ENCODE measurements at regions not wholly inside any gene's neighbourhood (a gene's known extent, or its start where the extent isn't known, plus 50 kb on each side); places are given as distances from the start of the nearest gene placed in this dataset.

- Histone ChIP-seq H3K4me1 (no peaks in the 10 kb centered on the region), H3K27ac (no peak overlapping the region), H3K27me3 (no peaks in the 10 kb centered on the region), H3K36me3 (no peaks in the 10 kb centered on the region), H3K9me3 (no peaks in the 10 kb centered on the region), H3K4me3 (no peak overlapping the region)
- TF ChIP-seq CTCF (IDR thresholded peaks at IDR 0.05): no peak
- TF ChIP-seq POLR2A (IDR thresholded peaks at IDR 0.05): no peak
- no peak for DNase-seq
Observed at GRCh38 chr2:138390316-138390945, 111.1 kb upstream of the SPOPL start.

- TF ChIP-seq POLR2A (IDR thresholded peaks at IDR 0.05) (no peak), CTCF (IDR thresholded peaks at IDR 0.05) (no peak)
- Histone ChIP-seq H3K4me1 (no peaks in the 10 kb centered on the region), H3K9me3 (no peaks in the 10 kb centered on the region), H3K4me3 (no peak overlapping the region), H3K27me3 (no peaks in the 10 kb centered on the region), H3K27ac (no peak overlapping the region), H3K36me3 (no peaks in the 10 kb centered on the region)
- DNase-seq: no peak
Observed at GRCh38 chr2:138391946-138392345, 109.6 kb upstream of the SPOPL start.

- Histone ChIP-seq H3K36me3 (no peaks in the 10 kb centered on the region), H3K27ac (no peak overlapping the region)
- DNase-seq: no peak
Observed at GRCh38 chr2:138395565-138396306, 105.8 kb upstream of the SPOPL start.

GRCh38 chr2:138396843-138397242 is 104.7 kb upstream of the SPOPL start:
- Histone ChIP-seq H3K9me3 (no peaks in the 10 kb centered on the region), H3K4me3 (no peak overlapping the region), H3K27me3 (no peaks in the 10 kb centered on the region), H3K36me3 (no peaks in the 10 kb centered on the region), H3K27ac (no peak overlapping the region), H3K4me1 (no peaks in the 10 kb centered on the region)
- TF ChIP-seq POLR2A (IDR thresholded peaks at IDR 0.05) (no peak), CTCF (IDR thresholded peaks at IDR 0.05) (no peak)
- no peak for DNase-seq

More at GRCh38 chr2:138395565-138396306, 105.8 kb upstream of the SPOPL start:
- no peaks in the 10 kb centered on the region for H3K4me1 ChIP-seq
- TF ChIP-seq CTCF (IDR thresholded peaks at IDR 0.05) (no peak), POLR2A (IDR thresholded peaks at IDR 0.05) (no peak)
- no peak overlapping the region for H3K4me3 ChIP-seq
- no peaks in the 10 kb centered on the region for H3K27me3 ChIP-seq
- H3K9me3 ChIP-seq: no peaks in the 10 kb centered on the region

- DNase-seq: no peak
- Histone ChIP-seq H3K27ac (no peak overlapping the region), H3K4me1 (no peaks in the 10 kb centered on the region), H3K9me3 (no peaks in the 10 kb centered on the region), H3K27me3 (no peaks in the 10 kb centered on the region), H3K36me3 (no peaks in the 10 kb centered on the region), H3K4me3 (no peak overlapping the region)
- no peak for TF ChIP-seq POLR2A (IDR thresholded peaks at IDR 0.05)
- TF ChIP-seq CTCF (IDR thresholded peaks at IDR 0.05): no peak
Observed at GRCh38 chr2:138403431-138403927, 98.1 kb upstream of the SPOPL start.

Measured in Peyer's patch (tissue), 4 donors.